Prostate gland (tissue), 2 donors: ENCODE measurements at regions not wholly inside any gene's neighbourhood (a gene's known extent, or its start where the extent isn't known, plus 50 kb on each side); places are given as distances from the start of the nearest gene placed in this dataset.

ENCODE experiments used
- DNase-seq: peaks from one replicate; pipeline ENCODE4 v3.0.0-alpha.2; 2019; ENCODE audit warnings: low spot score
- H3K27ac ChIP-seq, 2 donors: fragments of 200-600 bp; sonication (generic); 2 replicates each; pipeline ENCODE4 v1.5.1; 2017 to 2019
- H3K27me3 ChIP-seq: fragments of 200-600 bp; sonication (generic); replicated peaks from 2 replicates; pipeline ENCODE4 v1.5.1; 2019; ENCODE audit not compliant: insufficient read depth
- H3K36me3 ChIP-seq, 2 donors: fragments of 200-600 bp; sonication (generic); 1 replicate in 1 of 2; 2 replicates in 1 of 2; pipeline versions ENCODE4 v1.5.1 to v1.8.1; 2017 to 2019
- H3K4me1 ChIP-seq: fragments of 200-600 bp; sonication (generic); replicated peaks from 2 replicates; pipeline ENCODE4 v1.5.1; 2019
- H3K4me3 ChIP-seq, 2 donors: fragments of 200-600 bp; sonication (generic); 2 replicates each; pipeline ENCODE4 v1.5.1; 2017 to 2019
- H3K9me3 ChIP-seq: fragments of 200-600 bp; sonication (generic); 2 replicates; pipeline ENCODE4 v1.5.1; 2017
- POLR2A ChIP-seq: fragments of 450-650 bp; IDR thresholded peaks from one replicate; pipeline ENCODE4 v1.6.1; 2016; ENCODE audit warnings: antibody characterized with exemption, mild to moderate bottlenecking
- POLR2AphosphoS5 ChIP-seq: sonication (generic); formaldehyde crosslinking; IDR thresholded peaks from one replicate; pipeline ENCODE4 v1.6.1; 2017; ENCODE audit warnings: antibody characterized with exemption
- WGBS: methylation state at CpG from one replicate; pipeline ENCODE4 v1.1.5; 2018; 5-methylcytosine and 5-hydroxymethylcytosine counted together
- intact Hi-C: fragments of 100-400 bp; cut with DNase I; formaldehyde crosslinking; loops from one replicate; pipeline ENCODE4 v1.14.2; 2022
- TF ChIP-seq, protein P1 (sequence below), 4 experiments: fragments of 200-600 bp in 2 of 4; fragments of 450-650 bp in 2 of 4; sonication (generic) in 2 of 4; IDR thresholded peaks; 1 replicate in 3 of 4; 2 replicates in 1 of 4; pipeline ENCODE4 v1.5.1; 2016 to 2019; ENCODE audit warnings: antibody characterized with exemption in 4 of 4, mild to moderate bottlenecking in 2 of 4, moderate library complexity in 2 of 4

- Histone ChIP-seq H3K4me1 (no peaks in the 10 kb centered on the region), H3K9me3 (no peaks in the 10 kb centered on the region), H3K4me3 (no peak overlapping the region), H3K27me3 (no peaks in the 10 kb centered on the region), H3K27ac (no peak overlapping the region), H3K36me3 (no peaks in the 10 kb centered on the region)
- TF ChIP-seq, protein P1, sequence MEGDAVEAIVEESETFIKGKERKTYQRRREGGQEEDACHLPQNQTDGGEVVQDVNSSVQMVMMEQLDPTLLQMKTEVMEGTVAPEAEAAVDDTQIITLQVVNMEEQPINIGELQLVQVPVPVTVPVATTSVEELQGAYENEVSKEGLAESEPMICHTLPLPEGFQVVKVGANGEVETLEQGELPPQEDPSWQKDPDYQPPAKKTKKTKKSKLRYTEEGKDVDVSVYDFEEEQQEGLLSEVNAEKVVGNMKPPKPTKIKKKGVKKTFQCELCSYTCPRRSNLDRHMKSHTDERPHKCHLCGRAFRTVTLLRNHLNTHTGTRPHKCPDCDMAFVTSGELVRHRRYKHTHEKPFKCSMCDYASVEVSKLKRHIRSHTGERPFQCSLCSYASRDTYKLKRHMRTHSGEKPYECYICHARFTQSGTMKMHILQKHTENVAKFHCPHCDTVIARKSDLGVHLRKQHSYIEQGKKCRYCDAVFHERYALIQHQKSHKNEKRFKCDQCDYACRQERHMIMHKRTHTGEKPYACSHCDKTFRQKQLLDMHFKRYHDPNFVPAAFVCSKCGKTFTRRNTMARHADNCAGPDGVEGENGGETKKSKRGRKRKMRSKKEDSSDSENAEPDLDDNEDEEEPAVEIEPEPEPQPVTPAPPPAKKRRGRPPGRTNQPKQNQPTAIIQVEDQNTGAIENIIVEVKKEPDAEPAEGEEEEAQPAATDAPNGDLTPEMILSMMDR (IDR thresholded peaks at IDR 0.05) = no peak
- no peak for TF ChIP-seq POLR2A
- no peak for TF ChIP-seq POLR2AphosphoS5
- intact Hi-C loops = no loop called here
- WGBS = 31% methylated on average over 1 of the region's 1 CpG
- no peak for DNase-seq
These were observed 514.0 kb upstream of the DIAPH2 start for GRCh38 chrX:96170626-96171025.

- no peak for DNase-seq
- intact Hi-C loops = no loop called here
- H3K27me3 ChIP-seq = no peaks in the 10 kb centered on the region
- WGBS = 54% methylated on average over 3 of the region's 3 CpGs
- H3K36me3 ChIP-seq = no peaks in the 10 kb centered on the region
- TF ChIP-seq POLR2A (no peak), POLR2AphosphoS5 (no peak)
- TF ChIP-seq, protein P1 (IDR thresholded peaks at IDR 0.05) = no peak
- no peaks in the 10 kb centered on the region for H3K4me1 ChIP-seq
- no peak overlapping the region for H3K4me3 ChIP-seq
- no peaks in the 10 kb centered on the region for H3K9me3 ChIP-seq
- no peak overlapping the region for H3K27ac ChIP-seq
These were observed 507.7 kb upstream of the DIAPH2 start for GRCh38 chrX:96176921-96177320.

DNA sequence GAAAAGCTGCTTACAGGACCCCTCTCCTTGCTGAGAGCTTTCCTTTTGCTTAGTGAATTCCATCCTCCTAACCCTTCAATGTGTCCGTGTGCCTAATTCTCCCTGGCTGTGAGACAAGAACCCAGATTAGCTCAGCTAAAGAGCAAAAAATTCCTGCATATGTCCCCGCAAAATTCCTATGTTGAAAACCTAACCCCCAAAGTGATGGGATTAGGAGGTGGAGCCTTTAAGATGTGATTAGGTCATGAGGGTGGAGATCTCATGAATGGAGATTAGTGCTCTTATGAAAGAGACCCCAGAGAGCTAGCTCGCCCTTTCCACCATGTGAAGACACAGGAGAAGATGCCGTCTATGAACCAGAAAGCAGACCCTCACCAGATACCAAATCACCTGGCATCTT lies 503.0 kb upstream of the DIAPH2 start:
- Histone ChIP-seq H3K27me3 (no peaks in the 10 kb centered on the region), H3K4me3 (no peak overlapping the region), H3K9me3 (no peaks in the 10 kb centered on the region), H3K4me1 (no peaks in the 10 kb centered on the region), H3K36me3 (no peaks in the 10 kb centered on the region), H3K27ac (no peak overlapping the region)
- no peak for DNase-seq
- 80% methylated on average over 4 of the region's 4 CpGs for WGBS
- intact Hi-C loops = no loop called here
- TF ChIP-seq POLR2AphosphoS5 (no peak), POLR2A (no peak)
- TF ChIP-seq, protein P1 (IDR thresholded peaks at IDR 0.05) = no peak

DNA sequence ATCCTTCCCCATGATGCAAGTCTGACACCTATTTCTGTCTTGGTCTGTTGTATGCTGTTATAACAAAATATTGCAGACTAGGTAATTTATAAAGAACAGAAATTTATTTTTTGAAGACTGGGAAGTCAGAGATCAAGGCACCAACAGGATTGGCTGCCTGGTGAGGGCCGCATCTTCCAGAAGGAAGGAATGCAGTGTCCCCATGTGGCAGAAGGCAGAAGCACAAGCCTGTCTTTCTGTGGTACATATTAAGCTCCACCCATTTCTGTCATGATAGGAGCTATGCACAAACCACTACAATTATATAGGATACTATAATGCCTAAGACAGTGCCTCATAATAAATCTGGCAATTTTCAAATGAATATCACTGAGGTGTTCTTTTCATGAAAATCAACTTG lies 502.3 kb upstream of the DIAPH2 start:
- H3K9me3 ChIP-seq = no peaks in the 10 kb centered on the region
- no peak for TF ChIP-seq POLR2A
- TF ChIP-seq, protein P1 (IDR thresholded peaks at IDR 0.05) = peak in 2 of 4 experiments; percentile 14 to 23
- 82% methylated on average over 1 of the region's 1 CpG for WGBS
- H3K36me3 ChIP-seq = no peaks in the 10 kb centered on the region
- DNase-seq = no peak
- H3K27me3 ChIP-seq = no peaks in the 10 kb centered on the region
- no peaks in the 10 kb centered on the region for H3K4me1 ChIP-seq
- no peak overlapping the region for H3K27ac ChIP-seq
- intact Hi-C loops = no loop called here
- no peak overlapping the region for H3K4me3 ChIP-seq

GRCh38 chrX:96183391-96183790 lies 501.3 kb upstream of the DIAPH2 start:
- H3K27ac ChIP-seq = no peak overlapping the region
- intact Hi-C loops = no loop called here
- no peaks in the 10 kb centered on the region for H3K9me3 ChIP-seq
- no peak for TF ChIP-seq POLR2A
- no peak for TF ChIP-seq POLR2AphosphoS5
- TF ChIP-seq, protein P1 (IDR thresholded peaks at IDR 0.05) = no peak
- no peak overlapping the region for H3K4me3 ChIP-seq
- DNase-seq = no peak
- H3K36me3 ChIP-seq = no peaks in the 10 kb centered on the region
- 79% methylated on average over 3 of the region's 3 CpGs for WGBS
- no peaks in the 10 kb centered on the region for H3K4me1 ChIP-seq
- H3K27me3 ChIP-seq = no peaks in the 10 kb centered on the region
